ENCODE measurements at regions not wholly inside any gene's neighbourhood (a gene's known extent, or its start where the extent isn't known, plus 50 kb on each side); places are given as distances from the start of the nearest gene placed in this dataset.

DNA sequence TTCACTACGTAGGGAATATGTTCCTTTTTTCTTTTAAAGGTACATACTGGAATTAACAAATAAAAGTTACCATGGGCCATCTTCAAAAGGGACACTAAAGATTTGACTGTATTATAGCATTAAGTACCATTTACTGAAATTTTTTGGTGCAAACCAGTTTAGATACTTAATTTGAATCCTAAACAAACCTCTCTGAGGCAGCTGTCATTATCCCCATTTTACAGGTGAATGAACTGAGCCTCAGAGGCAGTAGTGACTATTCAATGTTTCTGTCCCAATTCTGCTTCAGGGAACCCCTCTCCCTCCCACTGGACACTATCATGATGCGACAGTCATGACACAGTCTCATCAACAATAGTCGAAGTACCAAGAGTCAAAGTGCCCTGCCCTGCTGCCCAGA, 76.2 kb upstream of the PHF21A start:
- TF ChIP-seq ZFP3 (CRISPR knock-in tag; IDR thresholded peaks at IDR 0.05) (no peak), RARB (CRISPR knock-in tag; IDR thresholded peaks at IDR 0.05) (no peak)

Data from SK-N-SH treated with all-trans-retinoic acid at 6 μM for 48 hours (cell line).